Retinal pigment epithelial cell (primary cell): ENCODE measurements at regions not wholly inside any gene's neighbourhood (a gene's known extent, or its start where the extent isn't known, plus 50 kb on each side); places are given as distances from the start of the nearest gene placed in this dataset.

ENCODE experiments used
- DNase-seq: peaks from one replicate; pipeline ENCODE4 v3.0.0-alpha.2; 2010; ENCODE audit warnings: low read depth
- H3K4me3 ChIP-seq: 2 replicates; pipeline ENCODE4 v1.5.1; 2011; ENCODE audit warnings: mild to moderate bottlenecking, low read length, control low read depth, moderate library complexity
- TF ChIP-seq, protein P1 (sequence below): conservative IDR thresholded peaks from 2 replicates; pipeline ENCODE4 v1.5.1; 2011; ENCODE audit warnings: low read depth, low read length, control low read depth, inconsistent platforms

DNA sequence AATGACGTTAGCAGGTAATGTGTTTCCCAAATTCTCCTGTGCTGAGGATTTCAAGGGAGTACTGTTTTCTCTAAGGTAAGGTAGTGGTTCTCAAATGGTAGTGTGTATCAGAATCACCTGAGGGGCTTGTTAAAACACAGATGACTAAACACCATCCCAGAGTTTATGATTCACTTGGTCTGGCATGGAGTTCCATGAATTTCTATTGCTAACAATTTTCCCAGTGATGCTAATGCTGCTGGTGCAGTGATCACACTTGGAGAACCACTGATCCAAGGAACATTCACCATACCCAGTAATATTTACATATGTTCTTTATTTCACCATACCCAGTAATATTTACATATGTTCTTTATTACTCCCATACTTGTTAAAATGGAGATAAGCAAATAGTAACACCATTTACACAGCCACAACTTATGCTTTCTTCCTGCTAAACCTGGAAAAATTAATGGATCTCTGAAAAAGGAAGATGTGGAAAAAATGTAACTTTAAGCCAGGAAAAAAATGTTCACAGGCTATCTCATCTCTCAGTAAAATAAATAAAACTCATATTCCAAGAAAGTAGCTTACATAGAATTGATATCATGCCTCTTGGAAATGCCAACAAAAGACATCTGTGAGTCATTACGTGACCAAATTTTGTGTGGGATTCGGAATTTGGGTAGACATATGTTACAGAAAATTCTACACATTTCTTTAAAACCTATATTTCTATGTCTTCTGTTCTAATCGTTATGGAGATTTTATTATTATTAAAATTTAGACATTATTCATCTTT lies 129.5 kb downstream of the MMUT start:
- DNase-seq, result no peak
- TF ChIP-seq, protein P1, sequence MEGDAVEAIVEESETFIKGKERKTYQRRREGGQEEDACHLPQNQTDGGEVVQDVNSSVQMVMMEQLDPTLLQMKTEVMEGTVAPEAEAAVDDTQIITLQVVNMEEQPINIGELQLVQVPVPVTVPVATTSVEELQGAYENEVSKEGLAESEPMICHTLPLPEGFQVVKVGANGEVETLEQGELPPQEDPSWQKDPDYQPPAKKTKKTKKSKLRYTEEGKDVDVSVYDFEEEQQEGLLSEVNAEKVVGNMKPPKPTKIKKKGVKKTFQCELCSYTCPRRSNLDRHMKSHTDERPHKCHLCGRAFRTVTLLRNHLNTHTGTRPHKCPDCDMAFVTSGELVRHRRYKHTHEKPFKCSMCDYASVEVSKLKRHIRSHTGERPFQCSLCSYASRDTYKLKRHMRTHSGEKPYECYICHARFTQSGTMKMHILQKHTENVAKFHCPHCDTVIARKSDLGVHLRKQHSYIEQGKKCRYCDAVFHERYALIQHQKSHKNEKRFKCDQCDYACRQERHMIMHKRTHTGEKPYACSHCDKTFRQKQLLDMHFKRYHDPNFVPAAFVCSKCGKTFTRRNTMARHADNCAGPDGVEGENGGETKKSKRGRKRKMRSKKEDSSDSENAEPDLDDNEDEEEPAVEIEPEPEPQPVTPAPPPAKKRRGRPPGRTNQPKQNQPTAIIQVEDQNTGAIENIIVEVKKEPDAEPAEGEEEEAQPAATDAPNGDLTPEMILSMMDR, result no peak
- no peak overlapping the region for H3K4me3 ChIP-seq

DNA sequence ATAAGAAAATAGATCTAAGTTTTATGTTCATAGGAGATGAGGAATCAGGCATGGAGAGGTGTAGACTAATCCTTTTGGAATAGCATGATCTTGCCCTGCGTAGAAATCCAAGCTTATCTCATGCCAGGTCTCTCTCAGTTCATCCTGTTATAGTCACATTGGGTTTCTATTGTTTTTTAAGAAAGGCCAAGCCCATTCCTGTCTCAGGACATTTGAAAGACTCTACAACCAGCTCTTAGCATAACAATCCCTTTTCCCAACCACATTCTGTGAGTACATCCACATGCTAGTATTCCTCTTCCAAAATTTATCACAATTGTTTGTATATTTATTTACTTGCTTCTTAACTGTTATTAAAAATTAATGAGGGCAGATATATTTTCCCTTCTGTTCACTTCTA lies 130.3 kb downstream of the MMUT start:
- DNase-seq, result no peak
- H3K4me3 ChIP-seq, result no peak overlapping the region
- TF ChIP-seq, protein P1, result no peak

DNA sequence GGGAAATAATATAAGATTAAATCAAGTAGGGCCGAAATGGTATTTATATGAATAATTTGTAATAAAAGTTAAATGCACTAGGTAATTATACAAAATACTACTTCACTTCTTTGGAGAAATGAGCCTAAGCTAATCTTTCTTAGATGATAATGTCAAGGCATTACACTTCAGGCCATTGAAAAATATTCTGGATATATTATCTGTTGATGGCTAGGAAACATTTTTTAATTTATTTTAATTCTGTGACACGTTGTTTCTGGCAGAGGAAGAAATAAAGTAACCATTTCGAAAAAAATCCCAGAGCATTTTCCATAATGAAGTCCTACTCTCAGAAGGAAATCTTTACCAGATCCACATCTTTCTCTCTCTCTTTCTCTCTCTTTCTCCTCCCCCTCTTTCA lies 133.9 kb downstream of the MMUT start:
- TF ChIP-seq, protein P1, result no peak
- DNase-seq, result no peak
- no peak overlapping the region for H3K4me3 ChIP-seq

DNA sequence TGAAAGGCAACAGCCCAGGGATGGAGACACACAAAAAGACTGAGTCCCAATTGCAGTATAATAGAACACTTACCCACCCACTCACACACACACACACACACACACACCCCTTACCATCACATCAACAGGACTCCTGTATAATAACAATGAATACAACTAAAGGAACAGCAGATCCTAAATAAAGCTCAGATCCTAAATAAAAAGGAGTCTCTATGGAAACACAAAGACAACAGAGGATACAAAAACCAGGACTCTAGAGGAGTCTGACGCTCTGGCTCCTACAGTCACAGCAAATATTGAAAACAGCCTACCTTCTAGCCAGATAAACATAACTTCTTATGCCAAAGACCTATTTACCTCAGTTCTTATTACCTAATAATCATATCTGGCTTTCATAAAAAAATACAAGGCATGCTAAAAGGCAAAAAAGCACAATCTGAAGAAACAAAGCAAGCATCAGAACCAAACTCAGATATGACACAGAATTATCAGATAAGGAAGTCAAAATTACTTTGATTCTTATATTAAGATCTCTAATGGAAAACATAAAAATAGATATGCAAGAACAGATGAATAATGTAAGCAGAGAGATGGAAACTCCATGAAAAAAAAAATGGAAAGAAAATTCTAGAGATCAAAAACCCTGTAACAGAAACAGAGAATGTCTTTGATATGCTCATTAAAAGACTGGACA lies 134.9 kb downstream of the MMUT start:
- TF ChIP-seq, protein P1, result no peak
- DNase-seq, result no peak

DNA sequence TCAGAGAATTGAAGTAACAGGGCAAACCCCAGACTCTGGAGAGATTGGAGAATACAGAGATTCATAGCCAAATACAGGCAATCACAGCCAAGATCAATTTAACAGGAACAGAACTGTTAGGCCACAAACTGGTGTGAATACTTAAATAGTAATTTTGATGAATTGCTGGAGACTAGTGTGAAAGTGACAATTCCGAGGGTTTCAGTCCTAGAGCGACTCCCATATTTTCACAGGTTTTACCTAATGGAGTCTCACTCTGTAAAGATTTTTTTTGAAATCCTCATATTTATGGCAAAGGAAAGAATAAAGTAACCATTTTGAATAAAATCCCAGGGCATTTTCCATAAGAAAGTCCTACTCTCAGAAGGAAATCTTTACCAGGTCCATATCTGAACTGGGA lies 135.5 kb downstream of the MMUT start:
- no peak for DNase-seq
- TF ChIP-seq, protein P1, result no peak

More for the DNA sequence above, 134.9 kb downstream of the MMUT start:
- no peak overlapping the region for H3K4me3 ChIP-seq

DNA sequence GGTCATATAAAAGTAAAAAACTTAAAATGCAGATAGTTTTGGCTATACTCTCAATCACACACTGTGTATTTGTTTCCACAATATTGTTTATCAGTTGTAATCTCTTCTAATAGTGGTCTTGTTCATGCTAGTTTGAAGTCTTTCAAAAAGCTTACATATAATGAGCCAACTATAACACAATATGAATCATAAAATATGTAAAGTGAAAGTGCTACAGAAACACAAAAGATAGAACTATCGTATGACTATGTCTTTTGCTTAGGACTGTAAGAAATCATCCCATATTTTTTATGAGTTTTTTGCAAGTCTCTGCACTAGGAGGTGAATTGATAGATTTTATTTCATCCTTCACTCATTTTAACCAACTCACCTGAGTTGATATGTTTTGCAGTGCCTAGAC lies 136.0 kb downstream of the MMUT start:
- TF ChIP-seq, protein P1, result no peak
- no peak for DNase-seq
- H3K4me3 ChIP-seq, result no peak overlapping the region

More for the DNA sequence above, 135.5 kb downstream of the MMUT start:
- H3K4me3 ChIP-seq, result no peak overlapping the region

DNA sequence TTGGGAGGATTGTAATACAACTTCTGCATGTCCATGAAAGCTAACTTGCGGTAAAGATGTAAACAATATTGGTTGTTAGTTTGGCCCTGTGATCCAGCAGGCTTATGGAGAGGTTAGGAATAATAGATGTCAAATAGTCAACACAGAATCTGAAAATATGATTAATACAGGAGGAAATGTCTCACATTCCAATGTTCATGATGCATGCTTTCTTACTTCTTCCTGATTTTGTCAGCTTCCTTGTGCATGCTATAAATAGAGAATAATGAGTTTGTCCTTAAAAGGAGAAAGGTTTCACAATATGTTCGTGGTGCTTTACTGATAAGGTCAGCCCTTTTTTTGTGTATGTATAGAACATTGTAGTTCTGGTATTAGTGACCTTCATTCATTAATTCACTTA lies 136.7 kb downstream of the MMUT start:
- TF ChIP-seq, protein P1, result no peak
- peak; percentile 70 for DNase-seq

More for the DNA sequence above, 136.7 kb downstream of the MMUT start:
- H3K4me3 ChIP-seq, result no peak overlapping the region
